HG02938 (cell line): ENCODE measurements at regions not wholly inside any gene's neighbourhood (a gene's known extent, or its start where the extent isn't known, plus 50 kb on each side); places are given as distances from the start of the nearest gene placed in this dataset.

Source experiments
- ATAC-seq: cut with Tn5 transposase; IDR thresholded peaks from one replicate; pipeline ENCODE4 v1.9.1; 2021; ENCODE audit warnings: mild to moderate bottlenecking, moderate library complexity; ENCODE audit not compliant: unreplicated experiment

DNA sequence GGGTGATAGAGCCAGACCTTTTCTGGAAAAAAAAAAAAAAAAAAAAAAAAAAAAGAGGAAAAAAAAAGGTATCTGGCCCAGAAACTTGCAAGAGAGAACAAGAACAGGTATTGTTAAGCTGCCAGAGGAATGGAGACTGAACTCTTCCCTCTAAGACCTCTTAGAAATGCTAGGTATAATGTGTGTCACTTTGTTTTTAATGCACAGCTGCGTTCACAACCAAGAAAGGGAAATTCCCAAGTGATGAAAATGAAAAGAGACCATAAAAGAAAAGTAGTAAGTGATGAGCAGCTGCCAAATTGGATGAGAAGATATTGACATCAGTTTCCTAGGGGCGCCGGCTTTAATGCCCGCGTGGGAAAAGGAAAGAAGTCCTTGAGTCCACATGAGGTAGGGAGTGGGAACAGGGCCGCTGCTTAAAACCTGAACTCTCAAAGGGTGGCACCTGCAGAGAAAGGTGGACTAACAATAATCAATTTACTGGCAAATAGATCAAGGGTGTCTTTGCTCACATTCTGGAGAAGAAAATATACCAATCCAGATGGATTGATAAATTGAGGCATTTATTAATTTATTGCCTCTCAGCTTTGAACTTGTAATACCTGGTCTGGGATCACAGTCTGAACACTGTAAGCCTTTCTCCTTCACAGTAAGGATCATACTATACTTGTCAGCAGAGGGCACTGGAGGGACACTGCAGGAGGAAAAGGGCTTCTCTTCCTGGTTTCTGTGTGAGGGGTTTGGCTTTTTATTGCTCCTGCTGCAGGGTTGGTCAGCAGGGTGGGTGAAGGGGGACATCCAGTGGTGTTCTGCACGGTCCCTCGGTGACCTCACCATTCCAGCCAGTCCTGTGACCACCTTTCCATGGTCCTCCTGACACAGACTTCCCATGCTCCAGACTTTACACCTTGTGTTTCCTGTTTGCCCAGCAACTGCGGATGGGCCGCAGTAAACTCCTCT lies 131.6 kb downstream of the AQP9 start:
- ATAC-seq: no peak

DNA sequence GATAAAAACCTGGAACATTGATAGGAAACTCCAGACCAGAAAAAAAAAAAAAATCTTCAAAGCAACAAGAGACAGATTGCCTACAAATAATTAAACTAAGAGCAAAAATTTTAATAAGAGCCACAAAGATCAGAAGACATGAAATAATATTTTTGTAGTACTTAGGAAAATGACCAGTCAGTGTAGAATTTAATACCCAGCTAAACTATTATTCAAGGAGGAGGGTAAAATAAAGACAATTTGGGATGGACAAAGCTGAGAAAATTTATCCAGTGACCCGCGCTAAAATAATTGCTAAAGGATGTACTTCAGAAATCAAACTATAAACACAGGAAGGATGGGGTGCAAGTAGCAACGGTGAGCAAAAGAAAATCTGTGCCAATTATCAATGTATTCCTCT lies 133.2 kb downstream of the AQP9 start:
- ATAC-seq: no peak

DNA sequence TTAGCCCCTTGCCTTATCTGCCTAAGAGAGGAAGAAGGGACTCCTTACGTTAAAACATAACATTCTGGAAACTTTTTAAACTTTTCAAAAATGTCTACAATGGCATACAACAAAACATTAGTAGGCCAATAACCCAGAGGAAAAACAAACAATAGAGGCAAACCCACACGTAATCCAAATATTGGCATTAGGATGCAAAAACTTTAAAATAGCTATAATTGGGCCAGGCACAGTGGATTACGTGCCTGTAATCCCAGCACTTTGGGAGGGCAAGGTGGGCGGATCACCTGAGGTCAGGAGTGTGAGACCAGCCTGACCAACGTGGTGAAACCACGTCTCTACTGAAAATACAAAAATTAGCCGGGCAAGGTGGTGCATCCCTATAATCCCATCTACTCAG lies 134.9 kb downstream of the AQP9 start:
- no peak for ATAC-seq

DNA sequence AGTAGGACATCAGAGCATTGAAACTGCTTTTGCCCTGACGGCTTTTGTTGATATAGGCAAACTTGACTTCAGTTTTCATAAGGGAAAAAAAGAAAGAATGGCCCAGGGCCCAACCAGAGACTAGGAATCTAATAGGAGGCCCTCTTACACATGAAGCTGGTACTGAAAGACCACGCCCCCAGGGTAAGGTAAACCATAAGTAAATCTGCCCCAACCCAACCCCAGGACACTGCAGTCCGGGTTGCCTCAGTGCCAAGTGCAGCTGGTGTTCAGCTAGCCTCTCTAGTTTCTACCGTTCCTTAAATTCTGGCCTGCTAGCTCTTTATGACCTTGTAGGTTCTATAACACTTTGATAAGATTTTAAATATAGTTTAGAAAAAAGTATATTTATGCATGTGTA lies 136.7 kb downstream of the AQP9 start:
- no peak for ATAC-seq

DNA sequence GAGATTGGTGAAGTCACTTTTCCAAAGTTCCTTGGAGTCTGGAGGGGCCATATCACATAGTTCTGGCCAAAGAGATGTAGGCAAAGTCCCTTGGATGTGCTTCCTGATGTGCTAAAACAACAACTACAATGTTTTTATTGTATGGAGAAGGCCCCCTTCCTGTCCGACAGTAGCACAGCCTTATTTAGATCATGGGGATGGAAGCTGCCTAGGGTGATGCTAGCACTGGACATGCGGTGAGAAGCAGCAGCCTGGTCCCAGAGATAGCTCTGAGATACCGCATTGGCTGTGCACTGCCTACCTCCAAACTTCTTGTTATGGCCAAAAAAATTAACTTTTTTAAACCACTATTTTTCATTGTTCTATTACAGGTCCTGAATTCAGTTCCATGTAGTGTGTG lies 137.6 kb downstream of the AQP9 start:
- ATAC-seq: no peak

DNA sequence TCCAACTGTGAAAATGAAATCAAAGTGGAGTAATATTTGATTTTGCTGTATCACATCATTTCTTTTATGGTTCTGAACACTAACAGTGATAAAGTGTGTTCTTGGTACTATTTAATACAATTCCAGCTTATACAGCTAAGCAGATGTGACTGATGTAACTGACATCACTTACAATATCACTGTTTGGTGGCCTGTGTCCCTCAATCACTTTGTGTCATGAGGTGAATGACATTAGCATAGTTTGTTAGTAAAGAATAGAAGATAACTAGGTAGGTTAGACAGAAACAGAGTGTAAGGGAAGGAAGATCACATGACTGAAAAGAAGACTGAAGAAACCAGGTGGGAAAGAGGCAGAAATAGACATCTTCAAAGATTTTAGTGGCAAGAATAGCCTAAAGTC lies 138.7 kb downstream of the AQP9 start:
- no peak for ATAC-seq

DNA sequence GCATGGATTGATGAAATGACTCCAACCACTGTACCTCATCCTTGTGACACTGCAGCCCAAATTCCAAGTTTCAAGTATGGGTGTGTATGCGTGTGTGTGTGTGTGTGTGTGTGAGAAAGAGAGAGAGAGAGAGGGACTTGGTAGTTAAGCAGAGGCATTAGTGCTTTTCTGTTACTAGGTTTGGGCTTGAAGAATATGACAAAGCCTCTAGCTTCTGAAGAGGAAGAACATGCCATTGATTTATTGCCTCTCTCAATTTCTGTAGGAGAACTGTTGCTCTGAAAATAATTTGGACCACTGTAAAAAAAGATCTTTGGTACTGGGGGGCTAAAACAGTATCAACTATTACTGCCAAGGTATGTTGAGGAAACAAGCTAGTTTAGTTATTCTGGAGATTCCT lies 139.2 kb downstream of the AQP9 start:
- no peak for ATAC-seq

DNA sequence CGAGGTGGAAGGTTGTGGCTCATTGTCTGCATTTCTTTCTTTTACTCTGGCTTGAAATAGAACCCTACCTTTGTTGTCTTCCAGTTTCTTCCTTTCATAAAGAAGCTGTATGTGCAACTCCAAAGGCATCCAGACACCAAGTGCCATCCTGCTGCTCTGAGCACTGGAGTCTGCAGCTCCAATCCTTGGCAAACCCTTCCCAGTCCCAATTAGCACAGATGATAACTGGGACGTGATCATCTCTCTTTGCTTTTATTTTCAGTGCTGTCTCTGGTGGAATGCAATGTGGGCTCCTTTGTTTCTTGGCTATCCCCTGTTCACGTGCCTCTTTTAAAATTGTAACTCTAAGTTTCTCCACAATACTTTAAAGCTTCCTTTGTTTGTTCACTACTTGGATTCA lies 140.9 kb downstream of the AQP9 start:
- ATAC-seq: no peak

DNA sequence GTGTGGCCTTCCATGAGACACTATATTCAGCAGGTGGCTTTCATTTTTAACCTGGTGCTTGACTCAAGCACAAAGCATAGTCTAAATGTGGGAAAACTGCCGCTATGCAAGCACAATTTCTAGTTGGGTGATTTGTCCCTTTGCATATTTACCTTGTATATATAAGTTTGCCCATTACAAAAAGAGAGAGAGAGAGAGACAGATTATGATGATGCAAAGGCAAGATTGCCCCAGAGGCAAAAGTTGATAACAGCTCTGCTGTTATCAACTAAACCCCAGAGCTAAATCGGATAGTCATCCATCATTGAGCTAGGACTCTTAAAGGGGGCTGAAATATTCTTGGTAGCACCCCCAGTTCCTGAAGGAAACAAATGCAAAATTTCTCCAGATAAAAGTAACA lies 141.5 kb downstream of the AQP9 start:
- no peak for ATAC-seq

DNA sequence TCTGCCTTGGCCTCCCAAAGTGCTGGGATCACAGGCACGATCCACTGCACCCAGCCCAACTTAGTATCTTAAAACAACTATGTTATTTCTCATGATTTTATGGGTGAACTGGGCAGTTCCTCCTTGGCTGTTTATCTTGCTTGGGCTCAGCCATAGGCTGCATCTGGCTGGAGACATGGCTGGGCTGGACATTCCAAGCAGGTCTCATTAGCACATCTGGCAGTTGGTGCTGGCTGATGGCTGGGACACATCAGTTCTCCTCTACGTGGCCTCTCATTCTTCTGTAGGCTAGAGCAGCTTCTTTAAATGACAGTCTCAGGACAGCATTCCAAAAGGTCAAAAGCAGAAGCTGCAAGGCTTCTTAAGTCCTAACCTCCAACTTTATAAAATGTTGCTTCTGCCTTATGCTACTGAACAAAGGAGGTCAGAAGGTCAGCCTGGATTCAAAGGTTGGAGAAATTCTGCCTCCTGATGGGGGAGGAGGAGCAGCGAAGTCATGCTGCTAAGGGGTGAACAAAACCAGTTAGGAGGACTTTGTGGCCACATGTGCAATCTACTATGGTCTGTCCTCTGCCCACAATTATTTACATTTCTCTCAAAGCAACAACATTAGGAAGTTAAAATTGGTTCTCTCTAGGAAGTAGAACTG lies 144.0 kb downstream of the AQP9 start:
- no peak for ATAC-seq

DNA sequence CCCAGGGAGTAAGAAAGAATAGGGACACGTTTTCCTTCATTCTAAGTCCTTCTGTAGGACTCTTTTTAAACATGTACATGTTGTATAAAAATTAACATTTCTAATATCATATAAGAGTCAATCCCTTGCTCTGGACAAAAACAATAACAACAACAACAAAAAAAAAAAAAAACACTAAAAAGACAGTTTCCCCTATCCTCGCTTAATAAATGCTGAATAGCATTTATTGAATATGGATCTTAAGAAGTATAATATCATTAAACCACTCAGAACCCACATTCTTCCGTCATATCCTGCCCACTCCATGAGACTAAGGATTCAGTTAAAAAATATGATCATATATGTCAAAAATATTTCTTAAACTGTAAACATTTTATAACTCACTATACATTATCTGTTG lies 145.1 kb downstream of the AQP9 start:
- no peak for ATAC-seq

DNA sequence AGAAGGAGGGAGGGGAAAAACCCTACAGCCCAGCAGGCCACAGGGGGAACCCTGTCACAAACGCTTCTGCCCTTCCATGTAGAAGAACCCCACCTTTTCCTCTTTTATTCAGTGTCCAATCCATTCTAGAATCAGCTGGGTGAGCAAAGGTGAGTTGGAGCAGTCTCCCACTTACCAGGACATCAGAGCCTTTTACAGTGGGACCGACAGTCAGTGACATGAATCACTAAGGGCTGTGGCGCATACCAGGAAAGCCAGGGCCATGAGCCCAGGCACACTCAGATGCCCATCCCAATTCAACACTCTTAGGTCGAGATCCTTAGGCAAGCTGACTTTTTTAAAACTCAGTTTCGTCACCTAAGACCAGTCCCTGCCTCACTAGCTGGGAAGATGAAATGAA lies 146.1 kb downstream of the AQP9 start:
- no peak for ATAC-seq

DNA sequence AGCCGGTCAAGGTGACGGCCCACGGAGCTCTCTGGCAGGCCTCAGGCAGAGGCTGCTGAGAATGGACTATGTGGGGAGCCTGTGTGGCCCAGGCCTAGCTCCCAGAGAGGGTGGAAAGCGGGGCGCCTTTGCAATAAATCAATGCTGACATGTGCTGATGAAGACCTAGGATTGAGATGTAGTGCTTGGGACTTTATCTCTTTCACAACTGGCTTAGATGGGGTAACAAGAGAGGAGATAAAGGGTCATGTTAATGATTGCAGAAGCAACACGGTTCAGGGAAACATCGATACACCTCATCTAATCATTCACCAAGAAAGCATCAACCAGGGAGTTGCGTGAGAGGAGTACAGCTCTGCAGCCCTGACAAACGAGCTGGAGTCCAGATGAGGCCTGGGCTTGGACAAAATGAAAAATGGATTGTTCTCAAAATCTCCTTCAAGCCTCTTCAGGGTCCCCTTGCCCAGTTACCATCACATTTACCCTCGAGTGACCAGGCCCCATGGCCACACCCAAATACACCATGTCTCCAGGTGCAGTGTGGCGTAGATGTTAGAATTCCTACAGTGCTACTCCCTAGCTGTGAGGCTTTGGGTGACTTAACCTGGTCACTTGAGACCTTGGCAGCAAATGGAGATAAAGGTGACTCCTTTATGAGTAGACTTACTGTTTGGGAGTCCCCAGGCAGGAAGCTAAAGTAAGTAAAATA lies 146.4 kb upstream of the LIPC start:
- ATAC-seq: no peak

DNA sequence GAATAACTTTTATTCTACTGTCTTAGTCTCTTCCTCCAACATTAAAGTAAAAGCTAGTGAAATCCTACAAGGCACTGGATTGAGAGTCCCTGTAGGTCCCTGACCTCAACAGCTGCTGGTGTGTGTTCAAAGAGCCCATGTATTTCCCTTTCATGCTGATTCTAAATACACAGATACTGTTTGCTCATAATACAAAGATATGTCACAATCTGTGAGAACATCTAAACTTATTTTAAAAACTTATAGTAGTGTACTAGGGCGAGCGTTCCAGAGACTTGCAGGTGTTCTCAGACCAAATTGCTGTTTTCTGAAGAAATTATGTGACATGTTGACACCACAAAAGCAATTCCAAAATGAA lies 145.9 kb upstream of the LIPC start:
- no peak for ATAC-seq

DNA sequence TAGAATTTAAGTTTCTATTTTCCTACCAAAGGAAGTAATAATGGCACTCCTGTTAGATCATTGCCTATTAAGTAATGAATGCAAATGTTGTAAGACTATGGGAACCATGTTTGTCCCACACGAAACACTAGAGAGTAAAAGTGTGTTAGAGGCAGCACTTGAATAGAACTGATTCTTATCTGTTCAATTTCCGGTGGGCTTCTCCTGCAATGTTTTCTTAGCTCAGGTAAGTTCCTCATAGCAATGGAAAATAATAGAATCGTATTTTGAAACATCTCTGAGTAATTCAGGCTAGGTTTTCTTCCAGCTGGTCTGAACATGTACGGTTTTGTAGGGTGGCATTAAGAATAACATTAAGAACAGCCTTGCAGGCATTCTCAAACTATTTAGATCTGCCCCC lies 145.3 kb upstream of the LIPC start:
- ATAC-seq: no peak

DNA sequence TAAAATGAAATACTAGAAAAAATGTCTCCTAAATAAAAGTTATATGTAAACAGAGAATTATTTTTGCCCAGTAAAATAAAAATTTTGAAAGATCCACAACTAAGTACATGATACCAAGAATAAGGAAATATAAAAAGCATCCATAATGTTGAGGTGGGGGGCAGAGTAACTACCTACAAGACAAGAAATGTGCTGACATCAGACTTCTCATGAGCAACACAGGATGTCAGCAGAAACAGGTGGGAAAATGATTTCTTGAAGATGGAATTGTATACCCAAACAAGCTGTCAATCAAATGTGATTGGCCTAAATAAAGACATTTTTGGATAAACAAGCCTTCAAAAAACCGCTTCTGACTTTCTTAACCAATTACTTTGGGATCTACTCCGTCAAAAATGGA lies 143.9 kb upstream of the LIPC start:
- ATAC-seq: no peak

DNA sequence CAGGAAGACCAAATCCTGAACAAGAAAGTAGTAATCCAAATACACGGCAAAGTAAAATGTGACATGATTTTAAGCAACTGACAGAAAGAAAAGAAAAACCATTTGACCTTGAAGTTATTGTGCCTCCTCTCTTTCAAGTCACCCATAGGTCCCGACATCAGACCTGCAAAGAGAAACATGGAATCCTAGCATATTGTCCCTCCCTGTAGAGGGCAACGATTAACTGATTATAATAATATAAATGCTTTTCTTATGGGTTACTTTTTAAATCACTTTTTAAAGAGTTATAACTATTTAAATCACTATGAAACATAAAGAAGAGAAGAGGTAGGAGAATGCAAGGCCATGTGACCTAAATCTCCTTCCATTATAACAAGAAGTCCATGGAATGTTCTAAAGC lies 143.2 kb upstream of the LIPC start:
- ATAC-seq: no peak

DNA sequence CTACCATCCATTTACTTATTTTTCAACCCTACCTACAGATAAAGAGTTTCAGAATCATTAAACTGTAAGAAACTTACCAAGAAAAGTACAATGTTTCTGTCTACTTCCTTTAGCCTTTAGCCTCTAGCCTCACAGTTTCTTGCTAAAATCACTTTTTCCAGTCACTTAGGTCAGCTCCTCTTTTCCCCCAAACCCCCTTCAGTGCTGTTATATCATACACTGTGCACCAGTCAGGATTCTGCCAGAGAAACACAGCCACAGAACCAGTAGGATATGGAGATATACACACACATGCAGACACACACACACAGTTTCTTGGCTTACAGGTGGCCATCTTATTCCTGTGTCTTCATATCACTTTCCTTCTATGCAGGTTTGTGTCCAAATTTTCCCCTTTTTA lies 139.9 kb upstream of the LIPC start:
- ATAC-seq: no peak

DNA sequence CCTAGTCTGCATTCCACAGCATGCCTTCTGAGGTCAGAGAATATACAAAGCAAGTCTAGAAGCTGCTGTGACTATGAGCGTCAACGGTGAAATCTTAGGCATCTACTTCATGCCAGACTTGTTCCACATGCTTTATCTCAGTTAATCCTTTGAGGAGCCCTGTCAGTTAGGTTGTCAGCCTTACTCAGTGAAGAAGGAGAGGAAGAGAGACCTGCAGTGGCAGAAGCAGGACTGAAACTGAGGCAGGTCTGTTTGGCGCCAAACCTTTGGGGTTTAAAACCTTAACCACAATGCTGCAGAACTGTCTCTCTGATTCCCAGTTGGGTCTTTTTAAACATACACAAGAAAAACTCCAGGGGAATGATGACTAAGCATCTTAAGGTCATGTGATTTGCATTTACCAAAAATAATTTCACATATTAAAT lies 139.0 kb upstream of the LIPC start:
- no peak for ATAC-seq

DNA sequence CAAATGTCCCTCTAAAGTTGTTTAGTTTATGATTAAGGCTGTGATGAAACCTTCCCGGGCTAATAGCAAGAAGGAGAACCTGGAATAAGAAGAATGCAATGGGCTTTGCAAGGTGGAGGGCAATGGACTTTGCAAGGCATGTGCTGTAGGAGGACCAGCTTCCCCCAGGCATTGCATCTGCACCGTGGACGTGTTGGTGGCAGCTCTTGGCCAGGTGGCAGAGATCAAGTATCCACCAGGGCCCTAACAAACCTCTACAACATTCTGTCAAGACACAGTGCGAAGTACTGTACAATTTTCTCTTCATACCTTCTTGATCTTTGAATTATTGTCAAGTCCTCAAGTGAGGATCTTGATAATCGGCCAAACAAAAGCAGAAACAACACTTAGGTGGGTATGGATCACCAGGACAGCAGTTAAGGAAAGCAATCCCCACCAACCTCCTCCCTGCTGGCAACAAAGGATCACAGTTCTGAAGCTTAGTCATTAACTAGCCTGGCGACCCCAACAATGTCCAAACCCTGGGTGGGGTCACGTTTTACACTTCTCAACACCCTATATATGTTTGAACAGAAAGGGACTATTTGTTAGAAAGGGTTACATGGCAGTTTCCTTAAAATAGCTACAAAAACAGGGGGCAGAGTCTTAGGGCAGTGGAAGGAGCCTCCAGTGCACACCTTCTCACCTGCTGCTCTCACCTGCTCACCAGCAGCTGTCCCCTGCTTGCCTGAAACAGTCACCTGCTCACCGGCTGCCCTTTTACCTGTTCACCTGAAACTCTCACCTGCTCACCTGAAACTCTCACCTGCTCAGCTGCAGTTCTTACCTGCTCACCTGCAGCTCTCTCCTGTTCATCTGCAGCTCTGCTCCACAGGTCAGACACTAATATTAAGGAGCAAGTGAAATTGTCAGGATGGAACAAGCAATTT lies 137.9 kb upstream of the LIPC start:
- no peak for ATAC-seq
